ENCODE measurements at regions not wholly inside any gene's neighbourhood (a gene's known extent, or its start where the extent isn't known, plus 50 kb on each side); places are given as distances from the start of the nearest gene placed in this dataset.

- TF ChIP-seq CTCF (IDR thresholded peaks at IDR 0.05) (no peak), POLR2A (IDR thresholded peaks at IDR 0.05) (no peak)
These were observed 251.7 kb upstream of the ROBO2 start for GRCh38 chr3:76788206-76788605.
